ENCODE measurements at regions not wholly inside any gene's neighbourhood (a gene's known extent, or its start where the extent isn't known, plus 50 kb on each side); places are given as distances from the start of the nearest gene placed in this dataset.

DNA sequence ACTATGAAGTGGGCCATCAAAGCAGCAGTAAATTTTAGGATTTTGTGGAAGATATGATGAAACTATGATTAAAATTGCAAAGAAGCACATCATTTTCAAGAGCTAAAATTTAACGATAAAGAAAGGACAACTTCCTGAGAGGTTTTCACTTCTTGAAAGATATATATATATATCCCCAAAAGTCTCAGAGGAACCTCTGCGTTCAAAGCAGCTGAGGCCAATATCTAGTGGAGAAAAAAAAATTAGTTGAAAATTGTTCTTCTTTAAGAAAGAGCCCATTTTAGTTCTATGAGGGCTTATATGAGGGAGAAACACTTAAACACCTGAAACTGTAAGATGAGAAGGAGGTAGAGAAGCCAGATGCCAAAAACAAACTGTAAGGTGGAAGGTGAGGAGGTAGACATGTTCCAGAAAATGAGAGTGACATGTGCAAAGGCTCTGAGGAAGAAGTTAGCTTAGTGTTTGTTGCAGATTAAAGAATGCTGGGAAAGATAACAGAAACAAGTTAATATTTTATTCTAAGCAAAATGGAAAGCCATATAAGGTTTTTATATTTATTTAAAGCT, 72.9 kb upstream of the VRK2 start:
- TF ChIP-seq CTCF (IDR thresholded peaks at IDR 0.05; ENCODE audit: insufficient read depth, low read length, severe bottlenecking) = no peak
- FAIRE-seq = no peak

GRCh38 chr2:57979158-57979557, 67.4 kb upstream of the VRK2 start:
- Histone ChIP-seq H3K27me3 (ENCODE audit: control insufficient read depth, insufficient read depth, low read length) (no peaks in the 10 kb centered on the region), H3K36me3 (ENCODE audit: control insufficient read depth, insufficient read depth, low read length) (no peaks in the 10 kb centered on the region), H3K4me3 (ENCODE audit: low read depth, low read length) (no peak overlapping the region)
- no peak for TF ChIP-seq CTCF (IDR thresholded peaks at IDR 0.05; ENCODE audit: insufficient read depth, low read length, severe bottlenecking)
- FAIRE-seq = no peak
- no peak for DNase-seq (ENCODE audit: low read depth)

More for the DNA sequence above, 72.9 kb upstream of the VRK2 start:
- Histone ChIP-seq H3K4me3 (ENCODE audit: low read depth, low read length) (no peak overlapping the region), H3K36me3 (ENCODE audit: control insufficient read depth, insufficient read depth, low read length) (no peaks in the 10 kb centered on the region), H3K27me3 (ENCODE audit: control insufficient read depth, insufficient read depth, low read length) (no peaks in the 10 kb centered on the region)
- DNase-seq (ENCODE audit: low read depth) = no peak

- TF ChIP-seq CTCF (IDR thresholded peaks at IDR 0.05; ENCODE audit: insufficient read depth, low read length, severe bottlenecking) = no peak
- FAIRE-seq = no peak
- Histone ChIP-seq H3K4me3 (ENCODE audit: low read depth, low read length) (no peak overlapping the region), H3K36me3 (ENCODE audit: control insufficient read depth, insufficient read depth, low read length) (no peaks in the 10 kb centered on the region), H3K27me3 (ENCODE audit: control insufficient read depth, insufficient read depth, low read length) (no peaks in the 10 kb centered on the region)
- peak; percentile 52 for DNase-seq (ENCODE audit: low read depth)
Measured at GRCh38 chr2:57981083-57981768, 65.4 kb upstream of the VRK2 start.

GRCh38 chr2:57987835-57988573, 58.6 kb upstream of the VRK2 start:
- TF ChIP-seq CTCF (IDR thresholded peaks at IDR 0.05; ENCODE audit: insufficient read depth, low read length, severe bottlenecking) = no peak
- no peak for DNase-seq (ENCODE audit: low read depth)

DNA sequence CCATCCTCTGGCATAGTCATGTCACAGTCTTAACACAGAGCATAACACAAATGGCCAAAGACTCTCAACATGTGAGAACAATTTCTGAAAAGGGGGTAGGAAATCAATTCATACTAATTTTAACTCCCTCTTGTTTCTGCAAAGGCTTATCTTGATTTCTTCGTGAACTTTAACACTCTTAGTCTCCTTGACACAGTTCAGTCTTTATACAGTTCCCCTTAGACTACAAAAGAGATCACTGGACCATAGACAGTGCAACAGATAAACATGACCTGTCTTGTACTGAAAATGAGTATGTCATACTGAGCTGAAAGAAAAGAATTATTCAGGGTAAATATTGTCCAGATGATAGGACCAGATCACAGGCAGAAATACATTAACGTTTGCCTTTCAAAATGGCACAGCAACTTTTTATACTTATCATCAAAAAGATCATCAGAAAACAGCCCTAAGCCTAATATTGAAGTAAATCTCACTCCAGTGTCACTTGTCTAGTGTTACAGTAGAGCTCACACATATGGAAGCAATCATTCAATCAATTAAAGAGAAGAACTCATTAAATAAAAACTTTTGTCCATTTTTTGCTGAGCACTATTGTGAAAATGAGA, 56.4 kb upstream of the VRK2 start:
- DNase-seq (ENCODE audit: low read depth) (peak; percentile 22), FAIRE-seq (no peak)

More at GRCh38 chr2:57987835-57988573, 58.6 kb upstream of the VRK2 start:
- Histone ChIP-seq H3K27me3 (ENCODE audit: control insufficient read depth, insufficient read depth, low read length) (no peaks in the 10 kb centered on the region), H3K36me3 (ENCODE audit: control insufficient read depth, insufficient read depth, low read length) (no peaks in the 10 kb centered on the region), H3K4me3 (ENCODE audit: low read depth, low read length) (no peak overlapping the region)
- FAIRE-seq = no peak

More for the DNA sequence above, 56.4 kb upstream of the VRK2 start:
- no peaks in the 10 kb centered on the region for H3K36me3 ChIP-seq (ENCODE audit: control insufficient read depth, insufficient read depth, low read length)
- TF ChIP-seq CTCF (IDR thresholded peaks at IDR 0.05; ENCODE audit: insufficient read depth, low read length, severe bottlenecking) = no peak
- no peak overlapping the region for H3K4me3 ChIP-seq (ENCODE audit: low read depth, low read length)
- no peaks in the 10 kb centered on the region for H3K27me3 ChIP-seq (ENCODE audit: control insufficient read depth, insufficient read depth, low read length)
